ENCODE measurements at regions not wholly inside any gene's neighbourhood (a gene's known extent, or its start where the extent isn't known, plus 50 kb on each side); places are given as distances from the start of the nearest gene placed in this dataset.

DNA sequence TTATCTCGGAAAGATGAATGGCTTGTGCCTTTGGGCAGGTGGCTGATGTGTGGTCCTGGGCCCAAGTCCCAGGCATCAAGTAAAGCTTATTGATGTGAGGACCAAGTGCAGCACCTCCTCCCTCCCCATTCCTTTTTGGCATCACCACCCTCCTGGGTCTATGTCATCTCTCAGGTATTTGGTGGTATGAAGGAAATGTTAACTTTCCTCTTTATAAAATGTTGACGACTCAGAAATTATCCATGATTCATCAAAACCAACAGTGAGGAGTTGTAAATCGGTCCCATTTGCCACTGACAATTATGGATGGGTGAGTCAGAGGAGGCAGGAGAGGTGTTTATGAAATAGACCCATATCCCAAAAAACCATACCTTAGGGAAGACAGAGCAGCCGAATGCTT lies 229.4 kb upstream of the GATB start:
- POLR2A ChIA-PET = no interaction called here
- intact Hi-C loops (cut with micrococcal nuclease) = no loop called here
- no peaks in the 10 kb centered on the region for H3K4me1 ChIP-seq (ENCODE audit: control insufficient read depth in 2 of 2, insufficient read depth in 2 of 2, low read length in 2 of 2)
- H3K27me3 ChIP-seq (replicated peaks in 1 of 4; ENCODE audit: control extremely low read depth in 1 of 4, control insufficient read depth in 3 of 4, insufficient read depth in 4 of 4, low read length in 3 of 4) = no peaks in the 10 kb centered on the region
- H3K4me3 ChIP-seq (ENCODE audit: control extremely low read depth in 1 of 5, extremely low read depth in 1 of 5, insufficient read depth in 1 of 5, low read depth in 2 of 5, low read length in 4 of 5) = no peak overlapping the region
- DNase-seq (no peak), ATAC-seq (ENCODE audit: low read depth) (no peak)
- Mint-ChIP-seq H3K4me3 (no peak overlapping the region), H3K4me1 (no peaks in the 10 kb centered on the region), H3K9me3 (ENCODE audit: insufficient read depth) (no peaks in the 10 kb centered on the region), H3K27me3 (no peaks in the 10 kb centered on the region), H3K27ac (no peak overlapping the region)
- H3K4me2 ChIP-seq (replicated peaks; ENCODE audit: low read depth, low read length, poor library complexity, severe bottlenecking) = no peak overlapping the region
- H4K20me1 ChIP-seq (ENCODE audit: control insufficient read depth, insufficient read depth, low read length, poor library complexity, severe bottlenecking) = no peaks in the 10 kb centered on the region
- TF ChIP-seq EZH2 (IDR thresholded peaks at IDR 0.05; ENCODE audit: borderline replicate concordance, insufficient read depth, low read depth, low read length, poor library complexity, severe bottlenecking) = no peak
- TF ChIP-seq, protein P1, sequence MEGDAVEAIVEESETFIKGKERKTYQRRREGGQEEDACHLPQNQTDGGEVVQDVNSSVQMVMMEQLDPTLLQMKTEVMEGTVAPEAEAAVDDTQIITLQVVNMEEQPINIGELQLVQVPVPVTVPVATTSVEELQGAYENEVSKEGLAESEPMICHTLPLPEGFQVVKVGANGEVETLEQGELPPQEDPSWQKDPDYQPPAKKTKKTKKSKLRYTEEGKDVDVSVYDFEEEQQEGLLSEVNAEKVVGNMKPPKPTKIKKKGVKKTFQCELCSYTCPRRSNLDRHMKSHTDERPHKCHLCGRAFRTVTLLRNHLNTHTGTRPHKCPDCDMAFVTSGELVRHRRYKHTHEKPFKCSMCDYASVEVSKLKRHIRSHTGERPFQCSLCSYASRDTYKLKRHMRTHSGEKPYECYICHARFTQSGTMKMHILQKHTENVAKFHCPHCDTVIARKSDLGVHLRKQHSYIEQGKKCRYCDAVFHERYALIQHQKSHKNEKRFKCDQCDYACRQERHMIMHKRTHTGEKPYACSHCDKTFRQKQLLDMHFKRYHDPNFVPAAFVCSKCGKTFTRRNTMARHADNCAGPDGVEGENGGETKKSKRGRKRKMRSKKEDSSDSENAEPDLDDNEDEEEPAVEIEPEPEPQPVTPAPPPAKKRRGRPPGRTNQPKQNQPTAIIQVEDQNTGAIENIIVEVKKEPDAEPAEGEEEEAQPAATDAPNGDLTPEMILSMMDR (IDR thresholded peaks at IDR 0.05) = no peak
- WGBS (ENCODE audit: insufficient coverage) = 100% methylated on average over 1 of the region's 4 CpGs
- H3K9ac ChIP-seq (ENCODE audit: low read length) = no peak overlapping the region
- no peaks in the 10 kb centered on the region for H3K36me3 ChIP-seq (replicated peaks in 1 of 2; ENCODE audit: control extremely low read depth in 1 of 2, control insufficient read depth in 1 of 2, extremely low read depth in 1 of 2, insufficient read depth in 2 of 2, low read length in 1 of 2)
- CTCF ChIA-PET = no interaction called here
- H2AFZ ChIP-seq (ENCODE audit: insufficient read depth, low read depth, low read length, poor library complexity, severe bottlenecking) = no peak overlapping the region
- H3K27ac ChIP-seq (ENCODE audit: low read length in 2 of 2) = no peak overlapping the region
- H3K9me3 ChIP-seq (ENCODE audit: control extremely low read depth in 1 of 3, control insufficient read depth in 2 of 3, insufficient read depth in 1 of 3, low read length in 2 of 3) = no peaks in the 10 kb centered on the region
- H3K79me2 ChIP-seq (ENCODE audit: control insufficient read depth, insufficient read depth, low read length) = no peaks in the 10 kb centered on the region

DNA sequence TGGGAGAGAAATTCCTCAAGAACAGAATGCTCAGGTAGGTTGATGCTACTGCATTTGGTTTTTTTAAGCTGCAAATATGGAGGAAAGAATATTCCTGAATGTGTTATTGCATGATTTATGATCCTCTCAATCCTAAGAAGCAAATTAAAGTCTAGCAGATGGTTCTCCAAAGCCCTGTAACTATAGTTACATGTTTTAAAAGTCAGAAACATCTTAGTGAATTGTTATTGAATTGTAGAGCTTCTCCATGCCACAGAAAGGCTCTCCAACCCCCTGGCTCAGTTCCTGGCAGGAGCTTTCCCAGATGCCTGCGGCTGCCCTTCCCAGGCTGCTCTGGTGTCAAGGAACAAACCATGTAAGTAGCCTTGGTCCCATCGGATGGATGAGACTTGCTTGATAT lies 227.8 kb upstream of the GATB start:
- no peak for TF ChIP-seq EZH2 (IDR thresholded peaks at IDR 0.05; ENCODE audit: borderline replicate concordance, insufficient read depth, low read depth, low read length, poor library complexity, severe bottlenecking)
- TF ChIP-seq, protein P1 (IDR thresholded peaks at IDR 0.05) = no peak
- no peak for DNase-seq
- H3K36me3 ChIP-seq (replicated peaks in 1 of 2; ENCODE audit: control extremely low read depth in 1 of 2, control insufficient read depth in 1 of 2, extremely low read depth in 1 of 2, insufficient read depth in 2 of 2, low read length in 1 of 2) = no peaks in the 10 kb centered on the region
- no peaks in the 10 kb centered on the region for H3K79me2 ChIP-seq (ENCODE audit: control insufficient read depth, insufficient read depth, low read length)
- no peak overlapping the region for H3K9ac ChIP-seq (ENCODE audit: low read length)
- no peak overlapping the region for H3K27ac ChIP-seq (ENCODE audit: low read length in 2 of 2)
- H3K9me3 Mint-ChIP-seq (ENCODE audit: insufficient read depth) = no peaks in the 10 kb centered on the region
- no peaks in the 10 kb centered on the region for H3K4me1 Mint-ChIP-seq
- H4K20me1 ChIP-seq (ENCODE audit: control insufficient read depth, insufficient read depth, low read length, poor library complexity, severe bottlenecking) = no peaks in the 10 kb centered on the region
- no peak overlapping the region for H3K4me2 ChIP-seq (replicated peaks; ENCODE audit: low read depth, low read length, poor library complexity, severe bottlenecking)
- H3K9me3 ChIP-seq (ENCODE audit: control extremely low read depth in 1 of 3, control insufficient read depth in 2 of 3, insufficient read depth in 1 of 3, low read length in 2 of 3) = no peaks in the 10 kb centered on the region
- H3K27me3 Mint-ChIP-seq = no peaks in the 10 kb centered on the region
- no peak overlapping the region for H3K27ac Mint-ChIP-seq
- no peak overlapping the region for H3K4me3 Mint-ChIP-seq
- H3K4me3 ChIP-seq (ENCODE audit: control extremely low read depth in 1 of 5, extremely low read depth in 1 of 5, insufficient read depth in 1 of 5, low read depth in 2 of 5, low read length in 4 of 5) = no peak overlapping the region
- POLR2A ChIA-PET = no interaction called here
- intact Hi-C loops (cut with micrococcal nuclease) = no loop called here
- H3K4me1 ChIP-seq (ENCODE audit: control insufficient read depth in 2 of 2, insufficient read depth in 2 of 2, low read length in 2 of 2) = no peaks in the 10 kb centered on the region
- H3K27me3 ChIP-seq (replicated peaks in 1 of 4; ENCODE audit: control extremely low read depth in 1 of 4, control insufficient read depth in 3 of 4, insufficient read depth in 4 of 4, low read length in 3 of 4) = no peaks in the 10 kb centered on the region
- ATAC-seq (ENCODE audit: low read depth) = no peak
- no peak overlapping the region for H2AFZ ChIP-seq (ENCODE audit: insufficient read depth, low read depth, low read length, poor library complexity, severe bottlenecking)
- 100% methylated on average over 2 of the region's 2 CpGs for WGBS (ENCODE audit: insufficient coverage)
- CTCF ChIA-PET = no interaction called here

Data from B cell (primary cell).